ENCODE measurements at regions not wholly inside any gene's neighbourhood (a gene's known extent, or its start where the extent isn't known, plus 50 kb on each side); places are given as distances from the start of the nearest gene placed in this dataset.

- intact Hi-C loops (cut with DNase I): no loop called here
- 84 to 96% methylated on average over 1 of the region's 1 CpG for WGBS, 2 donors
Measured at GRCh38 chr3:1692428-1692827, 406.2 kb upstream of the CNTN4 start.

DNA sequence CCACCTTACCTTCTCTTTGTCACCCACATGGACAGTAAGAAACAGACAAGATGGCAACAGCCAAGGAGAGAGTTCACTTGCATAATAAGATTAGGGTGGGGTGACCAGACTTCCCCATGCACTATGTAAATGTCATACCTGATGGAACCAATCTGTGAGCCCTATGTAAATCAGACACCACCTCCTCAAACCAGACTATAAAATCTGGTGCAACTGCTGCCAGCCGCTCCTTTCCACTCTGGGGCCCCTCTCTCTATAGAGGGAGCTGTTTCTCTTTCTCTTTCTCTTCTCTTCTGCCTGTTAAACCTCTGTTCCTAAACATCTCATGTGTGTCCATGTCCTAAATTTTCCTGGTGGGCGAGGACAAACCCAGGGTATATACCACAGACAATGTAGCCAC lies 405.5 kb upstream of the CNTN4 start:
- 83 to 87% methylated on average over 2 of the region's 2 CpGs for WGBS, 2 donors
- Histone ChIP-seq H3K9me3 (no peaks in the 10 kb centered on the region), H3K4me1 (no peaks in the 10 kb centered on the region), H3K36me3 (no peaks in the 10 kb centered on the region), H3K27ac (no peak overlapping the region), H3K4me3 (replicated peaks in 1 of 3) (no peak overlapping the region), H3K27me3 (no peaks in the 10 kb centered on the region)
- no peak for DNase-seq
- no peak for TF ChIP-seq POLR2A (IDR thresholded peaks at IDR 0.05)
- TF ChIP-seq CTCF (IDR thresholded peaks at IDR 0.05): no peak
- intact Hi-C loops (cut with DNase I): no loop called here

More at GRCh38 chr3:1692428-1692827, 406.2 kb upstream of the CNTN4 start:
- Histone ChIP-seq H3K9me3 (no peaks in the 10 kb centered on the region), H3K27ac (no peak overlapping the region), H3K27me3 (no peaks in the 10 kb centered on the region), H3K4me3 (replicated peaks in 1 of 3) (no peak overlapping the region), H3K4me1 (no peaks in the 10 kb centered on the region), H3K36me3 (no peaks in the 10 kb centered on the region)
- TF ChIP-seq POLR2A (IDR thresholded peaks at IDR 0.05) (no peak), CTCF (IDR thresholded peaks at IDR 0.05) (no peak)
- DNase-seq: no peak

GRCh38 chr3:1696669-1697275 lies 401.9 kb upstream of the CNTN4 start:
- intact Hi-C loops (cut with DNase I): no loop called here
- no peaks in the 10 kb centered on the region for H3K4me1 ChIP-seq
- H3K9me3 ChIP-seq: no peaks in the 10 kb centered on the region
- H3K27ac ChIP-seq: no peak overlapping the region
- no peak for TF ChIP-seq CTCF (IDR thresholded peaks at IDR 0.05)
- no peak for TF ChIP-seq POLR2A (IDR thresholded peaks at IDR 0.05)
- H3K36me3 ChIP-seq: no peaks in the 10 kb centered on the region
- H3K27me3 ChIP-seq: no peaks in the 10 kb centered on the region
- DNase-seq: no peak
- no peak overlapping the region for H3K4me3 ChIP-seq (replicated peaks in 1 of 3)
- 44 to 51% methylated on average over 5 of the region's 5 CpGs for WGBS, 2 donors

DNA sequence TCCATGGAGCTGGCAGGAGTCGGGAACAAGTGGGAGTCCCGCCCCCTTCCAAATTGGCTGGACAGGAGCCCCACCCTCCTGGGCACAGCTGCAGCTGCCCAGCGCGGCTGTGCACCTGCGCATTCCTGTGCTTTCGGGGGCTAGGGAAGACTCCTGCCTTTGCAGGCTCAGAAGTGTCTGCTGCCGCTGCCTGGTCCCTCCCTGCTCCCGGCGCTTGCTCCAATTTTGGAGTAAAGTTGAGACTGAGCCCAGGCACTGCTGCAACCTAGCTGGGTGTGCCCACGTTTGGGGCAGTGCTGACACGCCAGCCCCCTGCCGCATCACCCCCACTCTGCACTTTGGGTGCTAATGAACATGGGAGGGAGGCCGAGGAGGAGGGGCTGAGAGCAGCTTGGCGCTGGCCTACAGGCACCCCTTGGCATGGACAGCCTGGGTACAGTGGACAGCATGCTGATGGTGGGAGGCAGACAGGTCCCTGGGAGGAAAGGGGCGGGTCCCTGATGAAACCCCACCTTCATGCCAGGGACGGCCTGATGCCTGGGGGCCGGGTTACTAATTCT lies 399.2 kb upstream of the CNTN4 start:
- Histone ChIP-seq H3K27ac (no peak overlapping the region), H3K9me3 (no peaks in the 10 kb centered on the region), H3K4me1 (no peaks in the 10 kb centered on the region), H3K4me3 (replicated peaks in 1 of 3) (no peak overlapping the region), H3K27me3 (no peaks in the 10 kb centered on the region), H3K36me3 (no peaks in the 10 kb centered on the region)
- no peak for DNase-seq
- 95 to 99% methylated on average over 13 to 15 of the region's 17 CpGs for WGBS, 2 donors
- TF ChIP-seq CTCF (IDR thresholded peaks at IDR 0.05) (no peak), POLR2A (IDR thresholded peaks at IDR 0.05) (no peak)
- intact Hi-C loops (cut with DNase I): no loop called here

GRCh38 chr3:1700650-1701049 lies 398.0 kb upstream of the CNTN4 start:
- no peak overlapping the region for H3K27ac ChIP-seq
- H3K9me3 ChIP-seq: no peaks in the 10 kb centered on the region
- H3K27me3 ChIP-seq: no peaks in the 10 kb centered on the region
- DNase-seq: no peak
- TF ChIP-seq POLR2A (IDR thresholded peaks at IDR 0.05): no peak
- TF ChIP-seq CTCF (IDR thresholded peaks at IDR 0.05): no peak
- intact Hi-C loops (cut with DNase I): no loop called here
- no peaks in the 10 kb centered on the region for H3K36me3 ChIP-seq
- no peaks in the 10 kb centered on the region for H3K4me1 ChIP-seq
- no peak overlapping the region for H3K4me3 ChIP-seq (replicated peaks in 1 of 3)
- WGBS, 2 donors: 95 to 97% methylated on average over 4 of the region's 5 CpGs
